HepG2 (cell line): ENCODE measurements at regions not wholly inside any gene's neighbourhood (a gene's known extent, or its start where the extent isn't known, plus 50 kb on each side); places are given as distances from the start of the nearest gene placed in this dataset.

Experiments
- ATAC-seq: fragments of 200-7000 bp; cut with Tn5 transposase; 3 replicates; pipeline ENCODE4 v1.9.1; 2020; ENCODE audit warnings: mild to moderate bottlenecking, moderate library complexity
- BruUV-seq: library from RNA; stranded (reverse); fragments of 400-500 nt; replicated peaks from 2 replicates; lab custom pipeline; 2021; lab: Mats Ljungman, UMichigan
- CTCF ChIA-PET: fragments of 300-600 bp; formaldehyde crosslinking; extraction: SDS; loops from one replicate; lab custom pipeline; 2021; ENCODE audit warnings: low total read pairs, inconsistent platforms, low intra/inter-chr PET ratio; lab: Yijun Ruan, JAX
- POLR2A ChIA-PET: fragments of 350-600 bp; sonication (Branson Sonifier 250); formaldehyde crosslinking; loops from one replicate; lab custom pipeline; 2020; ENCODE audit warnings: antibody characterized with exemption, inconsistent platforms; lab: Yijun Ruan, JAX
- DNase-seq: peaks from one replicate; pipeline ENCODE4 v3.0.0-alpha.2; 2015; ENCODE audit warnings: low spot score
- FAIRE-seq: peaks from 3 replicates; lab custom pipeline; 2011; peaks lifted over from hg19 to GRCh38; lab: Jason Lieb, UNC
- H2AFZ ChIP-seq: one replicate; pipeline ENCODE4 v1.6.1; 2011; ENCODE audit warnings: low read length, inconsistent platforms
- H3K27ac ChIP-seq: fragments of 300-600 bp; 3 replicates; pipeline ENCODE4 v1.8.0; 2011; ENCODE audit warnings: mixed run types, mild to moderate bottlenecking, mixed read lengths, low read length, inconsistent platforms; ENCODE audit not compliant: insufficient read depth; ENCODE audit errors: extremely low read length
- H3K27me3 ChIP-seq, 2 experiments: fragments of 200-600 bp in 1 of 2; 2 replicates in 1 of 2; 3 replicates in 1 of 2; pipeline versions ENCODE4 v1.6.0 to v1.8.0; 2011; ENCODE audit warnings: low read length in 2 of 2, mild to moderate bottlenecking in 2 of 2, moderate library complexity in 2 of 2, inconsistent platforms in 1 of 2; ENCODE audit not compliant: insufficient read depth in 2 of 2, control insufficient read depth in 1 of 2
- H3K36me3 ChIP-seq, 2 experiments: fragments of 200-600 bp in 1 of 2; replicated peaks in 1 of 2; 2 replicates in 1 of 2; 3 replicates in 1 of 2; pipeline versions ENCODE4 v1.5.1 to v1.8.0; 2011; ENCODE audit warnings: low read length in 2 of 2, inconsistent platforms in 1 of 2; ENCODE audit not compliant: insufficient read depth in 2 of 2, control insufficient read depth in 1 of 2
- H3K4me1 ChIP-seq: 2 replicates; pipeline ENCODE4 v1.5.1; 2012; ENCODE audit warnings: low read length, inconsistent platforms; ENCODE audit not compliant: insufficient read depth
- H3K4me2 ChIP-seq: 2 replicates; pipeline ENCODE4 v1.6.0; 2011; ENCODE audit warnings: low read depth, low read length, inconsistent platforms
- H3K4me3 ChIP-seq, 3 experiments: fragments of 200-600 bp in 1 of 3; sonication (generic), shearing (Covaris generic) in 1 of 3; replicated peaks in 1 of 3; 2 replicates each; pipeline ENCODE4 v1.5.1; 2011 to 2016; ENCODE audit warnings: low read length in 3 of 3, inconsistent platforms in 2 of 3, low read depth in 2 of 3, mild to moderate bottlenecking in 2 of 3, control low read depth in 1 of 3, mixed read lengths in 1 of 3; ENCODE audit not compliant: insufficient read depth in 1 of 3
- H3K79me2 ChIP-seq: one replicate; pipeline ENCODE4 v1.6.1; 2011; ENCODE audit warnings: low read length, inconsistent platforms; ENCODE audit not compliant: insufficient read depth
- H3K9ac ChIP-seq: 2 replicates; pipeline ENCODE4 v1.6.0; 2011; ENCODE audit warnings: mild to moderate bottlenecking, low read depth, low read length, inconsistent platforms; ENCODE audit not compliant: insufficient read depth
- H3K9me3 ChIP-seq: 2 replicates; pipeline ENCODE4 v1.5.1; 2012; ENCODE audit warnings: mild to moderate bottlenecking, low read length
- H4K20me1 ChIP-seq: 2 replicates; pipeline ENCODE4 v1.6.0; 2011; ENCODE audit warnings: inconsistent platforms, mild to moderate bottlenecking, low read length, moderate library complexity; ENCODE audit not compliant: insufficient read depth
- CBX1 ChIP-seq: IDR thresholded peaks from one replicate; pipeline ENCODE4 v1.6.1; 2016; ENCODE audit warnings: antibody characterized with exemption, low read depth
- EED ChIP-seq: sonication (generic); formaldehyde crosslinking; IDR thresholded peaks from 2 replicates; pipeline ENCODE4 v1.5.0; 2020; ENCODE audit warnings: mild to moderate bottlenecking, missing genetic modification reagents
- FOXJ3 ChIP-seq: sonication (generic); formaldehyde crosslinking; IDR thresholded peaks from 2 replicates; pipeline ENCODE4 v1.4.0; 2020; ENCODE audit warnings: missing genetic modification reagents, mild to moderate bottlenecking, borderline replicate concordance
- FOXP1 ChIP-seq, 2 experiments: fragments of 450-650 bp in 1 of 2; IDR thresholded peaks; 2 replicates each; pipeline ENCODE4 v1.6.1; 2017 to 2018; ENCODE audit warnings: antibody characterized with exemption in 1 of 2
- GTF2F1 ChIP-seq: fragments of 150-350 bp; IDR thresholded peaks from 2 replicates; pipeline ENCODE4 v1.6.1; 2014; ENCODE audit warnings: low read length
- HMG20A ChIP-seq: IDR thresholded peaks from 2 replicates; pipeline ENCODE4 v1.6.1; 2016; ENCODE audit warnings: borderline replicate concordance
- JDP2 ChIP-seq: sonication (generic); formaldehyde crosslinking; IDR thresholded peaks from 2 replicates; pipeline ENCODE4 v1.8.1; 2022; ENCODE audit warnings: missing genetic modification reagents, borderline replicate concordance
- KLF9 ChIP-seq: IDR thresholded peaks from 2 replicates; pipeline ENCODE4 v1.6.1; 2016; ENCODE audit warnings: low read depth
- MZF1 ChIP-seq: sonication (generic); formaldehyde crosslinking; IDR thresholded peaks from 2 replicates; pipeline ENCODE4 v1.8.1; 2023; ENCODE audit warnings: mild to moderate bottlenecking, missing genetic modification reagents, borderline replicate concordance
- RXRB ChIP-seq: IDR thresholded peaks from 2 replicates; pipeline ENCODE4 v1.6.1; 2016; ENCODE audit warnings: borderline replicate concordance, missing genetic modification reagents, missing compliant biosample characterization
- SMAD1 ChIP-seq: sonication (generic); formaldehyde crosslinking; IDR thresholded peaks from 2 replicates; pipeline ENCODE4 v1.4.0; 2020; ENCODE audit warnings: missing genetic modification reagents, low read depth, mild to moderate bottlenecking, borderline replicate concordance
- SOX6 ChIP-seq, 2 experiments: fragments of 450-650 bp in 1 of 2; sonication (generic) in 1 of 2; formaldehyde crosslinking in 1 of 2; IDR thresholded peaks; 2 replicates each; pipeline versions ENCODE4 v1.4.0 to v1.6.1; 2017 to 2020; ENCODE audit warnings: antibody characterized with exemption in 1 of 2, mild to moderate bottlenecking in 1 of 2, missing genetic modification reagents in 1 of 2
- ZFP90 ChIP-seq: sonication (generic); formaldehyde crosslinking; IDR thresholded peaks from 2 replicates; pipeline ENCODE4 v1.8.0; 2022; ENCODE audit warnings: missing genetic modification reagents, mild to moderate bottlenecking, inconsistent platforms, borderline replicate concordance
- ZKSCAN1 ChIP-seq: fragments of 150-350 bp; IDR thresholded peaks from 2 replicates; pipeline ENCODE4 v1.6.1; 2014; ENCODE audit warnings: low read length
- ZNF143 ChIP-seq: sonication (generic); formaldehyde crosslinking; IDR thresholded peaks from 2 replicates; pipeline ENCODE4 v1.4.0; 2020; ENCODE audit warnings: missing genetic modification reagents
- ZNF460 ChIP-seq: sonication (generic); formaldehyde crosslinking; IDR thresholded peaks from 2 replicates; pipeline ENCODE4 v1.5.1; 2020; ENCODE audit warnings: missing genetic modification reagents, mild to moderate bottlenecking, borderline replicate concordance
- ZNF552 ChIP-seq: sonication (generic); formaldehyde crosslinking; IDR thresholded peaks from 2 replicates; pipeline ENCODE4 v1.9.0; 2022; ENCODE audit warnings: missing genetic modification reagents, mild to moderate bottlenecking, borderline replicate concordance
- ZNF775 ChIP-seq: sonication (generic); formaldehyde crosslinking; IDR thresholded peaks from 2 replicates; pipeline ENCODE4 v1.4.0; 2020; ENCODE audit warnings: missing genetic modification reagents, mild to moderate bottlenecking, moderate library complexity, borderline replicate concordance
- ZNF83 ChIP-seq: sonication (generic); formaldehyde crosslinking; IDR thresholded peaks from 2 replicates; pipeline ENCODE4 v1.4.0; 2020; ENCODE audit warnings: missing genetic modification reagents, mild to moderate bottlenecking, borderline replicate concordance
- WGBS: methylation state at CpG from one replicate; pipeline ENCODE4 v1.1.6; 2017; ENCODE audit warnings: low lambda C conversion rate; 5-methylcytosine and 5-hydroxymethylcytosine counted together
- in situ Hi-C: cut with HindIII; loops from 2 replicates; pipeline ENCODE4 v1.10.0; 2017; ENCODE audit warnings: low pct_unique_long_range_greater_than_20kb; ENCODE audit not compliant: extremely low pct_ligation_motif_present
- intact Hi-C: fragments of 100-400 bp; cut with micrococcal nuclease; formaldehyde crosslinking; loops from one replicate; pipeline ENCODE4 v1.10.0; 2022; ENCODE audit not compliant: unreplicated experiment
- TF ChIP-seq, protein P1 (sequence below): sonication (generic); formaldehyde crosslinking; IDR thresholded peaks from 2 replicates; pipeline ENCODE4 v1.8.0; 2023; ENCODE audit warnings: mild to moderate bottlenecking, missing genetic modification reagents

DNA sequence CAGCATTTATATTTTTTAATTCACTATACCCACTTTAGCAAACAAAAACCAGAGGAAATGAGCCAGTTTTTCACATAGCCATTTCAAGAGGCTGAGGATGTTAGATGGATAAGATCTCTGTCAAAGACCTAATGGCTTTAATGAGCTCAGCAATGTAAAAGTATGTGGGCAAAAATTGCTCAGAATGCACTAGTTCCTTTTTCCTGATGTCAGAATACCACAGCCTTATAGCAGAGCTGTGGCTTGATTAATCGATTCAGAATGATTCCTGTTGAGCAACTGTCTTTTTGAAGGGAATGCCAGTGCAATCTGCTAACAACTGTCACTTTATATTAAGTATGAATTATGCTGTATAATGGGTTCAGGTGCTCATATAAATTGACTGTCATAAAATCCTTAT lies 100.6 kb upstream of the HIVEP1 start:
- no TSS peak for BruUV-seq
- ChIA-PET CTCF (no interaction called here), POLR2A (no interaction called here)
- no peak overlapping the region for H3K4me3 ChIP-seq
- 0 out of 2 replicates have a peak, but pooled peaks cover 4% of the 10 kb centered on the region for H3K9me3 ChIP-seq
- intact Hi-C loops (no loop called here), in situ Hi-C loops (no loop called here)
- H3K27me3 ChIP-seq = no peaks in the 10 kb centered on the region
- no peak for DNase-seq
- no peaks in the 10 kb centered on the region for H3K79me2 ChIP-seq
- FAIRE-seq = no peak
- no peak overlapping the region for H3K27ac ChIP-seq
- no peak overlapping the region for H3K4me2 ChIP-seq
- TF ChIP-seq ZNF552 (CRISPR knock-in tag) (no peak), ZNF775 (no peak), GTF2F1 (no peak), CBX1 (no peak), ZKSCAN1 (no peak), JDP2 (CRISPR knock-in tag) (no peak), HMG20A (CRISPR knock-in tag) (no peak), ZNF460 (CRISPR knock-in tag) (no peak), RXRB (CRISPR knock-in tag) (no peak), MZF1 (CRISPR knock-in tag) (no peak), EED (no peak), ZNF143 (CRISPR knock-in tag) (no peak), KLF9 (CRISPR knock-in tag) (no peak), ZNF83 (CRISPR knock-in tag) (no peak), SMAD1 (CRISPR knock-in tag) (no peak), FOXP1 (IDR thresholded peaks at IDR 0.05) (no peak), FOXP1 (CRISPR knock-in tag; IDR thresholded peaks at IDR 0.05) (no peak), SOX6 (IDR thresholded peaks at IDR 0.05) (no peak), SOX6 (CRISPR knock-in tag; IDR thresholded peaks at IDR 0.05) (no peak), ZFP90 (no peak), FOXJ3 (CRISPR knock-in tag) (no peak)
- TF ChIP-seq, protein P1, sequence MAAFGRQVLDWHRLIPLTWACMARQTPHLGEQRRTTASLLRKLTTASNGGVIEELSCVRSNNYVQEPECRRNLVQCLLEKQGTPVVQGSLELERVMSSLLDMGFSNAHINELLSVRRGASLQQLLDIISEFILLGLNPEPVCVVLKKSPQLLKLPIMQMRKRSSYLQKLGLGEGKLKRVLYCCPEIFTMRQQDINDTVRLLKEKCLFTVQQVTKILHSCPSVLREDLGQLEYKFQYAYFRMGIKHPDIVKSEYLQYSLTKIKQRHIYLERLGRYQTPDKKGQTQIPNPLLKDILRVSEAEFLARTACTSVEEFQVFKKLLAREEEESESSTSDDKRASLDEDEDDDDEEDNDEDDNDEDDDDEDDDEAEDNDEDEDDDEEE (CRISPR knock-in tag) = no peak
- H4K20me1 ChIP-seq = no peaks in the 10 kb centered on the region
- 0% methylated on average over 1 of the region's 1 CpG for WGBS
- H3K36me3 ChIP-seq = no peaks in the 10 kb centered on the region
- no peak for ATAC-seq
- no peak overlapping the region for H2AFZ ChIP-seq
- H3K4me1 ChIP-seq = no peaks in the 10 kb centered on the region
- H3K9ac ChIP-seq = no peak overlapping the region
